WERI-Rb-1 (cell line): ENCODE measurements at regions not wholly inside any gene's neighbourhood (a gene's known extent, or its start where the extent isn't known, plus 50 kb on each side); places are given as distances from the start of the nearest gene placed in this dataset.

Source experiments
- DNase-seq: peaks from one replicate; pipeline ENCODE4 v3.0.0-alpha.2; 2020
- H3K27ac ChIP-seq: fragments of 250-450 bp; sonication (Bioruptor Pico); 2 replicates; pipeline ENCODE4 v1.5.1; 2020; ENCODE audit warnings: mild to moderate bottlenecking, moderate library complexity
- H3K27me3 ChIP-seq: fragments of 250-450 bp; sonication (Bioruptor Pico); 2 replicates; pipeline ENCODE4 v1.5.1; 2021; ENCODE audit warnings: mild to moderate bottlenecking, low read depth, moderate library complexity; ENCODE audit not compliant: insufficient read depth, severe bottlenecking
- H3K36me3 ChIP-seq: fragments of 250-450 bp; sonication (Bioruptor Pico); 2 replicates; pipeline ENCODE4 v1.5.1; 2020; ENCODE audit warnings: mild to moderate bottlenecking, moderate library complexity
- H3K4me3 ChIP-seq: 2 replicates; pipeline ENCODE4 v1.5.1; 2011; ENCODE audit warnings: low read depth, mild to moderate bottlenecking, control low read depth, low read length
- H3K9me3 ChIP-seq: fragments of 250-450 bp; sonication (Bioruptor Pico); 2 replicates; pipeline ENCODE4 v1.5.1; 2021; ENCODE audit warnings: mild to moderate bottlenecking, moderate library complexity; ENCODE audit not compliant: severe bottlenecking
- TF ChIP-seq, protein P1 (sequence below): IDR thresholded peaks from 2 replicates; pipeline ENCODE4 v1.5.1; 2011; ENCODE audit warnings: low read depth, mild to moderate bottlenecking, control low read depth, inconsistent platforms, low read length

GRCh38 chr3:55413236-55413635 lies 73.9 kb downstream of the WNT5A start:
- Histone ChIP-seq H3K4me3 (no peak overlapping the region), H3K27ac (no peak overlapping the region), H3K27me3 (no peaks in the 10 kb centered on the region), H3K36me3 (no peaks in the 10 kb centered on the region), H3K9me3 (no peaks in the 10 kb centered on the region)
- DNase-seq = no peak
- TF ChIP-seq, protein P1, sequence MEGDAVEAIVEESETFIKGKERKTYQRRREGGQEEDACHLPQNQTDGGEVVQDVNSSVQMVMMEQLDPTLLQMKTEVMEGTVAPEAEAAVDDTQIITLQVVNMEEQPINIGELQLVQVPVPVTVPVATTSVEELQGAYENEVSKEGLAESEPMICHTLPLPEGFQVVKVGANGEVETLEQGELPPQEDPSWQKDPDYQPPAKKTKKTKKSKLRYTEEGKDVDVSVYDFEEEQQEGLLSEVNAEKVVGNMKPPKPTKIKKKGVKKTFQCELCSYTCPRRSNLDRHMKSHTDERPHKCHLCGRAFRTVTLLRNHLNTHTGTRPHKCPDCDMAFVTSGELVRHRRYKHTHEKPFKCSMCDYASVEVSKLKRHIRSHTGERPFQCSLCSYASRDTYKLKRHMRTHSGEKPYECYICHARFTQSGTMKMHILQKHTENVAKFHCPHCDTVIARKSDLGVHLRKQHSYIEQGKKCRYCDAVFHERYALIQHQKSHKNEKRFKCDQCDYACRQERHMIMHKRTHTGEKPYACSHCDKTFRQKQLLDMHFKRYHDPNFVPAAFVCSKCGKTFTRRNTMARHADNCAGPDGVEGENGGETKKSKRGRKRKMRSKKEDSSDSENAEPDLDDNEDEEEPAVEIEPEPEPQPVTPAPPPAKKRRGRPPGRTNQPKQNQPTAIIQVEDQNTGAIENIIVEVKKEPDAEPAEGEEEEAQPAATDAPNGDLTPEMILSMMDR = no peak

GRCh38 chr3:55412545-55412944 lies 74.6 kb downstream of the WNT5A start:
- TF ChIP-seq, protein P1 = no peak
- DNase-seq = no peak
- H3K27ac ChIP-seq = no peak overlapping the region

DNA sequence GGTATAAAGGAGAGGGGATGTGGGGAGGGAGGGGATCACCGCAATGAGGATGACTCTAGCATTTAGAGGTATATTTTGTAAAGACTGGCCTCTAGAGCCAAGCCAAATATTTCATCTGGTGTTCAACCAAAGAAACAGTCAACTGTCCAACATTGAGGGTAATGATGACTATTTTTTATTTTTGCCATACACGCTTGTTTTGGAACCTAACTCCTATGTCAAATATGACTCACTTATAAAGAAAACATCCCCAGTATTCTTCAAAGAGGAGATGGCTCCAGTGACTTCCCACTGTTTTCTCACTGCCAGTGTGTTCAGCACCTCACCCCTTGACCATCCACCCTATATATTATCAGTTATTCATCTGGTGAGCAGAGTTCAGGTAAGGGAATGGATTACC lies 77.3 kb downstream of the WNT5A start:
- H3K4me3 ChIP-seq = no peak overlapping the region
- H3K9me3 ChIP-seq = no peaks in the 10 kb centered on the region
- H3K27ac ChIP-seq = no peak overlapping the region
- no peak for DNase-seq
- no peaks in the 10 kb centered on the region for H3K27me3 ChIP-seq
- TF ChIP-seq, protein P1 = no peak
- H3K36me3 ChIP-seq = no peaks in the 10 kb centered on the region

More at GRCh38 chr3:55412545-55412944, 74.6 kb downstream of the WNT5A start:
- Histone ChIP-seq H3K27me3 (no peaks in the 10 kb centered on the region), H3K4me3 (no peak overlapping the region), H3K9me3 (no peaks in the 10 kb centered on the region), H3K36me3 (no peaks in the 10 kb centered on the region)

DNA sequence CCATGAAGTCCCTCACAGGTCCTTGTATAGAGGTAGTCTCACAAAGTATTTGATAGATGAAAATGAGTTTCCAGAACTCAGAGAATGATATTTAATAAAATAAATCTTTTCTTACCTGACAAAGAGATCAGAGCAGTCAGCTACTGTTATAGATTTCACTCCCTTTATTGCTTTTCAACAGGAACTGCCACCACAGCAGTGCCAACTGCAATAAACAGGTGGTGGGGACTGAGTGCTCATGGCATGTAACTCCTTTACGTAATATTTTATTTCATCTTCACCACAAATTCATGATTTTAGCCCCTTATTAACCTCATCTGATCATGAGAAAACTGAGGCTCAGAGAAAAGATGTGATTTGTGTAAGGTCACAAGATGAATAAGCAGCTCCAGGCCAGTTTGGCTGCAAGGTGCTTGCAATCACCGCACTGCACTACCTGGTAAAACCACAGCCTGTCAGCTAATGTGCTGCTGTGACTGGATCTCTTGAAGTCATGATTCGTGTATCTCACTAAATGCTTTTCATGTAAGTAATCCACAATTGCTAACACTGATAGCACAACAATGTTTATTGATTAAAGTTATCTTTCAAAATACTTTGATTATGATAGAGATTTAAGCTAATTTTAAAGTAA lies 78.8 kb downstream of the WNT5A start:
- DNase-seq = no peak
- Histone ChIP-seq H3K4me3 (no peak overlapping the region), H3K9me3 (no peaks in the 10 kb centered on the region), H3K36me3 (no peaks in the 10 kb centered on the region), H3K27me3 (no peaks in the 10 kb centered on the region), H3K27ac (no peak overlapping the region)
- TF ChIP-seq, protein P1 = no peak

DNA sequence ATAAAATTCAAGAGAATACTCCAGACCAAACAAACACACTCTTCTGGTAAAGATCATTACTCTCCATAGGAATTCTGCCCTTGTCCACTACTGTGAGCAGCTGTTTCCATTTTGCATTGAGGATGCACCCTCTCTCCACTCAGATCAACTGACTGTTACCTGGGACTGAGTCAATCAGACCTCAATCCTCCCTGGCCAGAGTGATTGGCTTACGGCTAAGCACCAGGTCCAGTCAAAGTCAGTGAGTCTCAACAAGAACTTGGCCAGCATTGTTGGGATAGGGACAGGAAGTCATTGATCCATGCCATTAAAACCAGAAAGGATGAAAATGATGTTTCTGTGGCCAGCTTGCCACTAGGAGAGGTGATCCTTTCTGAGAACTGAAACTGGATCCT lies 79.7 kb downstream of the WNT5A start:
- no peaks in the 10 kb centered on the region for H3K36me3 ChIP-seq
- no peak overlapping the region for H3K4me3 ChIP-seq
- TF ChIP-seq, protein P1 = no peak
- no peaks in the 10 kb centered on the region for H3K27me3 ChIP-seq
- H3K27ac ChIP-seq = no peak overlapping the region
- no peak for DNase-seq
- no peaks in the 10 kb centered on the region for H3K9me3 ChIP-seq
